ENCODE measurements at regions not wholly inside any gene's neighbourhood (a gene's known extent, or its start where the extent isn't known, plus 50 kb on each side); places are given as distances from the start of the nearest gene placed in this dataset.
A peak's percentile ranks its signal among the peaks of the same experiment; 100 is the strongest.

- H3K27ac ChIP-seq = peak overlapping the region; percentile 76
- no peaks in the 10 kb centered on the region for H3K36me3 ChIP-seq (replicated peaks)
- TF ChIP-seq, protein P1, sequence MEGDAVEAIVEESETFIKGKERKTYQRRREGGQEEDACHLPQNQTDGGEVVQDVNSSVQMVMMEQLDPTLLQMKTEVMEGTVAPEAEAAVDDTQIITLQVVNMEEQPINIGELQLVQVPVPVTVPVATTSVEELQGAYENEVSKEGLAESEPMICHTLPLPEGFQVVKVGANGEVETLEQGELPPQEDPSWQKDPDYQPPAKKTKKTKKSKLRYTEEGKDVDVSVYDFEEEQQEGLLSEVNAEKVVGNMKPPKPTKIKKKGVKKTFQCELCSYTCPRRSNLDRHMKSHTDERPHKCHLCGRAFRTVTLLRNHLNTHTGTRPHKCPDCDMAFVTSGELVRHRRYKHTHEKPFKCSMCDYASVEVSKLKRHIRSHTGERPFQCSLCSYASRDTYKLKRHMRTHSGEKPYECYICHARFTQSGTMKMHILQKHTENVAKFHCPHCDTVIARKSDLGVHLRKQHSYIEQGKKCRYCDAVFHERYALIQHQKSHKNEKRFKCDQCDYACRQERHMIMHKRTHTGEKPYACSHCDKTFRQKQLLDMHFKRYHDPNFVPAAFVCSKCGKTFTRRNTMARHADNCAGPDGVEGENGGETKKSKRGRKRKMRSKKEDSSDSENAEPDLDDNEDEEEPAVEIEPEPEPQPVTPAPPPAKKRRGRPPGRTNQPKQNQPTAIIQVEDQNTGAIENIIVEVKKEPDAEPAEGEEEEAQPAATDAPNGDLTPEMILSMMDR (IDR thresholded peaks at IDR 0.05; ENCODE audit: low read depth, low read length, missing control alignments) = no peak
- H3K27me3 ChIP-seq (replicated peaks) = no peaks in the 10 kb centered on the region
- no peak overlapping the region for H3K4me3 ChIP-seq (ENCODE audit: low read depth, low read length)
- peak; percentile 60 for DNase-seq
- in situ Hi-C loops (cut with HindIII; ENCODE audit: low pct_ligation_motif_present, low sequenced_read_pairs) = no loop called here
Observed at GRCh38 chr10:43817368-43817767, 168.7 kb upstream of the ZNF32 start.

DNA sequence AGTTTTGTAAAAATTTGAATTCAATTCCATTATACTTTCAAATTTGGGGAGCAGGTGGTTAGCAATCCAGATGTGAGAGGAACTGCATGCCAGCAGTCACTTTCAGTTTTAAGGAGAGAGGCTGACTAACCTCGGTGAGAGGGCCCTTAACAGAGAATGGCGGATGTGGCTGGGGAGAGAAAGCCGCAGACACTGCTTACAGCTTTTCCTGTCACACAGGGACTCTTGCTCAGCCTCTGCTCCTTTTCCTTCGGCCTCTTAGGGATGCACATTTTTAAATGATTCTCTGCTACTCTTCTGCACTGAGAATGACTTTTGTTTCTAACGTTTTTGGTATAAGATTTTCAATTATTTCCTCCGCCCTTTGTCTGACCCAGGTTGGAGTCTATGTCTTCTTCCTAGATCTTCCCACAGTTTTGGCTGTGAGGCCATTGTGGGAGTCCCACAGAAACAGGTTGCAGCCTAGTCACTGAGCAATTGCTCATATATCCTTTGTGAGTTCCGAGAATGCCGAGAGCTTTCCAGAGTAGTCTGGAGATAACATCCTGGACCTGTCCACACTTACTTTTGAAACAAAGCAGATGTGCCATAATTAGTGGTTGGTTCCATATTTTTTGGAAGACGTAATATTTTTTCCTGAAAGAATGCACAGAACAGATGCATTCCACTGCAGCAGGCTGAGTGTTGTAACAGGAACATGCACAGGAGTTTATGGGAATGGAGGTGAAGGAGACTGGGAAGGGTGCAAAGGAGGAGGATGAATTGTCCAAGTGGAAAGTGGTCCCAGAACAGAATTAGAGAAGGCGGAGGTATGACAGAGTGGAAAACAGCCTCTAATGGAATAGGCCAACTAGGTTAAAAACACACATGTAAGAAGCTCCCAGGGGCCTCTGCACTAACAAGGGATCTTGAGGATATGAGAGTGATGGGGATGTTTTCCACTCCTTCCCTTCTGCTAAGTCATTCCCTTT, 168.0 kb upstream of the ZNF32 start:
- Histone ChIP-seq H3K36me3 (replicated peaks) (no peaks in the 10 kb centered on the region), H3K27ac (peak overlapping the region; percentile 76), H3K27me3 (replicated peaks) (no peaks in the 10 kb centered on the region), H3K4me3 (ENCODE audit: low read depth, low read length) (no peak overlapping the region)
- DNase-seq = peak; percentile 64
- in situ Hi-C loops (cut with HindIII; ENCODE audit: low pct_ligation_motif_present, low sequenced_read_pairs) = no loop called here
- TF ChIP-seq, protein P1 (IDR thresholded peaks at IDR 0.05; ENCODE audit: low read depth, low read length, missing control alignments) = no peak

- DNase-seq = no peak
- no peaks in the 10 kb centered on the region for H3K27me3 ChIP-seq (replicated peaks)
- no peaks in the 10 kb centered on the region for H3K36me3 ChIP-seq (replicated peaks)
- in situ Hi-C loops (cut with HindIII; ENCODE audit: low pct_ligation_motif_present, low sequenced_read_pairs) = no loop called here
- H3K27ac ChIP-seq = no peak overlapping the region
- TF ChIP-seq, protein P1 (IDR thresholded peaks at IDR 0.05; ENCODE audit: low read depth, low read length, missing control alignments) = no peak
- no peak overlapping the region for H3K4me3 ChIP-seq (ENCODE audit: low read depth, low read length)
Observed at GRCh38 chr10:43815181-43815885, 166.7 kb upstream of the ZNF32 start.

GRCh38 chr10:43814663-43815062, 166.0 kb upstream of the ZNF32 start:
- DNase-seq = no peak
- in situ Hi-C loops (cut with HindIII; ENCODE audit: low pct_ligation_motif_present, low sequenced_read_pairs) = no loop called here
- Histone ChIP-seq H3K4me3 (ENCODE audit: low read depth, low read length) (no peak overlapping the region), H3K27me3 (replicated peaks) (no peaks in the 10 kb centered on the region), H3K27ac (no peak overlapping the region), H3K36me3 (replicated peaks) (no peaks in the 10 kb centered on the region)
- TF ChIP-seq, protein P1 (IDR thresholded peaks at IDR 0.05; ENCODE audit: low read depth, low read length, missing control alignments) = no peak

- DNase-seq = no peak
- TF ChIP-seq, protein P1 (IDR thresholded peaks at IDR 0.05; ENCODE audit: low read depth, low read length, missing control alignments) = no peak
- no peak overlapping the region for H3K27ac ChIP-seq
- H3K36me3 ChIP-seq (replicated peaks) = no peaks in the 10 kb centered on the region
- H3K27me3 ChIP-seq (replicated peaks) = no peaks in the 10 kb centered on the region
- no peak overlapping the region for H3K4me3 ChIP-seq (ENCODE audit: low read depth, low read length)
- in situ Hi-C loops (cut with HindIII; ENCODE audit: low pct_ligation_motif_present, low sequenced_read_pairs) = no loop called here
Observed at GRCh38 chr10:43811871-43812270, 163.2 kb upstream of the ZNF32 start.

Data from brain microvascular endothelial cell (primary cell).